GM12864 (cell line): ENCODE measurements at regions not wholly inside any gene's neighbourhood (a gene's known extent, or its start where the extent isn't known, plus 50 kb on each side); places are given as distances from the start of the nearest gene placed in this dataset.

Experiments used
- DNase-seq: peaks from one replicate; pipeline ENCODE4 v3.0.0-alpha.2; 2011; ENCODE audit warnings: low read depth
- H3K4me3 ChIP-seq: 2 replicates; pipeline ENCODE4 v1.5.1; 2011; ENCODE audit warnings: mild to moderate bottlenecking, low read depth, low read length, control low read depth
- CTCF ChIP-seq: IDR thresholded peaks from 2 replicates; pipeline ENCODE4 v1.5.1; 2011; ENCODE audit warnings: low read depth, mild to moderate bottlenecking, moderate library complexity, low read length, control low read depth, inconsistent platforms; ENCODE audit errors: missing control alignments

GRCh38 chr5:54721951-54722654 lies 204.5 kb downstream of the SNX18 start:
- no peak for DNase-seq
- no peak overlapping the region for H3K4me3 ChIP-seq
- no peak for TF ChIP-seq CTCF

- no peak for TF ChIP-seq CTCF
- no peak overlapping the region for H3K4me3 ChIP-seq
- DNase-seq: no peak
Measured at GRCh38 chr5:54721116-54721515, 203.6 kb downstream of the SNX18 start.

- no peak overlapping the region for H3K4me3 ChIP-seq
- no peak for TF ChIP-seq CTCF
- DNase-seq: no peak
Measured at GRCh38 chr5:54720341-54720740, 202.8 kb downstream of the SNX18 start.

GRCh38 chr5:54719384-54720283 lies 202.1 kb downstream of the SNX18 start:
- no peak for DNase-seq
- no peak for TF ChIP-seq CTCF
- H3K4me3 ChIP-seq: no peak overlapping the region

GRCh38 chr5:54718656-54719055 lies 201.1 kb downstream of the SNX18 start:
- H3K4me3 ChIP-seq: no peak overlapping the region
- TF ChIP-seq CTCF: no peak
- DNase-seq: no peak

- TF ChIP-seq CTCF: no peak
- H3K4me3 ChIP-seq: no peak overlapping the region
- no peak for DNase-seq
Measured at GRCh38 chr5:54717870-54718269, 200.3 kb downstream of the SNX18 start.
